NCI-H2081 treated with DMSO at 0.1 percent for 48 hours (cell line): ENCODE measurements at regions not wholly inside any gene's neighbourhood (a gene's known extent, or its start where the extent isn't known, plus 50 kb on each side); places are given as distances from the start of the nearest gene placed in this dataset.

Experiments used
- DNase-seq: peaks from one replicate; lab custom pipeline; 2025; lab: John Stamatoyannopoulos, UW

DNA sequence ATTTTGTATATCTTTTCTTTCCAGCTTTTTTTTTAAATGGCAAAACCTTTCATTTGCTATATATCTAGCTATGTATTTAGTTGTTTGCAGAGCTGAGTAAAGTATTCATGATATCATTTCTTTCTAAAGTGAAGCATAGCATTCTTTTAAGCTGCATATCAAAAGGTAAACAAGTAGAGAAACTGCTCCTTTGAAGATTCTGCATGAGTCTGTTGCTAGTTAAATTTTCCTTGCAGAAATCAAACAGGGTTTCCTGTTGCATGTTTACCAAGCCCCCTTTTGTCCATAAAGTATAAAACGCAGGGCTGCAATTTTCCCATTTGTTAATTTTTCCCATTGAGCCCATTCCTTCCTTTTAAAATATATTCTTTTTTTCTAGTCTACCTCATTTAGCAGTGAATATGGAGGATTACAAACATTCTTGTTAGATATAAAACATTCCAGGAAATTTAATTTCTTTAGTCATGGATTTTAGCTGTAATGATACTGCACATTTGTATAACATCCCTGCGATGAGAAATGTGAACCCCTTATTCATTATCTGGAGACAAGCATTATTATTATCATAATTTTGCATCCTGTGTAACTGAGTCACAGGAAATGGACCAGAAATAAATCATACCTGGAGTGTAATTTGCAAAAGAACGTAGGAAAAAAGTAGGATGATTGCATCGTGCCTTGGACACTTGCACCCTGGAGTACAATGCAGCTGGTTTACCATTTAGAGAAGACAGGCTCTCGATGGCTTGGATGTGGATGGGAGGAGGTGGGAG lies 110.9 kb upstream of the ARGLU1 start:
- DNase-seq: no peak

DNA sequence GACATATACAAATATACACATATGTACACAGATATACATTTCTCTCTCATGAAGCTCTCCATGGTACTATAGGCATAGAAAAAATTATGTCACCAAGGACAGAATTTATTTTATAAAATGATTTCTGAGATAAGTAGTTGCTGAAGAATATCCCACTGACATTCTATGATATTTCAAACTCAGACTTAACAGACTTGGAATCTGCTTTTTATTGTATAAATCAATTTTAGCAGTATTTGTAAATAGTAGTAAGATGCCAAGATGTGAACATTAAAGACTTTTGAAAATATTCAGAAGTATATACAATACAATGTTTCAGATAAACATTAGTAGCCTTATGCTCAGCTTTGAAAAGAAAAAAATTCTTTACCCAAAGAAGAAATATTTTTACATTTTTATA lies 107.4 kb upstream of the ARGLU1 start:
- DNase-seq: no peak

DNA sequence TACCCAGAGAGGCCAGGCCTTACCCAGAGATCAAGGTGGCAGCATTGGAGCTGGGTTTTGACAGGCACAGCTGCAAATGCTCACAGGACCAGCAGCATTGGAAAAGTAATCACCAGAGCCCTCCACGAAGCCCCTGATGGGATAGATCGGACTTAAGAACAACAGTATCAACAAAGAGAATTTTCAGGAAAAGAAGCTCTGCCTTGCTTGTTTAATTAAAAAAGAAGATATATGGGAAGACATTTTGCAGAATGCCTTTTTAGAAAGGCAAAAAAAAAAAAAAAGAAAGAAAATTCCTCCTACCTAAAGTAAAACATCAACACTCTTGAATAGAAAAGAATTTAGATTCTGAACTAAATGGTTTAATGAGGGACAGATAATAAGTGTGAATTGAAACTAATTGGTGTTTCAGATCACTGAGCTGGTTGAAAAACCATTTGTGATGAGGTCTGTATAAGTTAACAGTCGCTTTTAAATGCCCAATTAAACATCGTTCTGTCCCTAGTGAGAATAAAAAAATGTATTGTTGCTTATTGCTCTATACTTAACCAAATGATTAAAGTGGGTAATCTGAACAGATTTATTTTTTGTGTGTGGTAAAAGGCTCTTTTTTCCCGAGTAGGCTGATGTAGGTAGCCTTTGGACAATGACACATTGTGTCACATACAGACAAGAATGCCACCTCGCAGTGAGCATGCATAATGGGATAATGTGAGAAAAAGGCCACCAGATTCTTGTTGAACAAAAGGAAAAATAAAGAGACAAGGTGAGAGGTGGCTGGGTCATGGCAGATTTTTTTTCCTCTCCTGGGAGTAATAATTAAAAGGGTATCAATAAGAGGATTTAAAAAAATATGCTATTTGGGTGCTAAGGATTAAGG lies 93.0 kb upstream of the ARGLU1 start:
- DNase-seq: no peak

DNA sequence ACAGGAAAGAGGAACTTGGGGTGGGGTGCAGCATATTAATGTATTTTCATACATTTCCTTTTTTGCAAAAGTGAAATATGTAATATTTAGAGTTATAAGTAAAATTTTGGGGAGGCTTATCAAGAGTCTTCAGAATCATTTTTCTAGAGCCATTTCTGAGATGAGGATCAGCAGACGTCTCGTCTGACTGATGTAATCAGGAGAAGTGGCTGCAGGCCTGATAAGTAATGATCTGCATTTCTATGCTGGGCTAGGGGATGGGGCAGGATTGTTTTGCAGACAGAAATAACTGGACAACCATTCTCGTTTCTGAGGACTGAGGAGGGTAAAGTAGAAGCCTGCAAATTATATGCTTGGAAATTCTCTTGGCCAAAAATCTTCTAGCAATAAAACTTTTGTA lies 89.2 kb upstream of the ARGLU1 start:
- DNase-seq: no peak

DNA sequence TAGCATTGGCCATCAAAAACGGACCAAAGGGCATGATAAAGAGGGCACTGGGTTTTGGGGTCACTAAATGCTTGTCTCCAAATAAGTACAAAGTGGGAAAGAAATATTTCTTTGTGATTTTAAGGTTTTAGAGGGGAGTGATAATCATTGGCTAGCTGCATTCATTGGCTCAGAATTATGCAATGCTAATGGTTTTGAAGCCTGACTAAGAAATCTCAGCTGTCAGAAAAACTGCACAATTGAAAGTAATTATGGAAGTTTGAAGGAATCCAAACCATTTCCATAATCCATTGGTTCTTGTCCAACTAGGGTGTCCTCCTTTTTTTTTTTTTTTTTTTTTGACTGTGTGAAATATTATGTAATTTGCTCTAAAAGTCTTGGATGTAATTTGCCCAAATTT lies 88.2 kb upstream of the ARGLU1 start:
- no peak for DNase-seq

DNA sequence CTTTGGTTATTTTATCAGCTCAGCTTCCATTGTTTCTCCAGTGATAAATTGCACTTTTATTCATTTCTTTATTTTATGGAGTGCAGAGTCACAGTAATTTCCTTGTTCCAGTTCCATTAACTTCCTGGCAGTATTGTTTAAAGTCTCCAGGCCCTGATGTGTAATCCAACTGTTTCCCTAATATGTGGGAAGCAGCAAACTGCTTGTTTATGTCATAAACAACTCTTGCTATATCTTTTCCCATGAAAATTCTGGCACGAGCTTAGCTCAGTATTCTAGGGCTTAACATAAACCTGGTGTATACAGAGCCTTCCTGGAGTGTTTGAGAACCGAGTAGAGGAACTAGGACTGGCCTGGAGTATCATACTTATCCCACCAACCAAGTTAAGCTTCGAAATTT lies 83.5 kb upstream of the ARGLU1 start:
- no peak for DNase-seq

DNA sequence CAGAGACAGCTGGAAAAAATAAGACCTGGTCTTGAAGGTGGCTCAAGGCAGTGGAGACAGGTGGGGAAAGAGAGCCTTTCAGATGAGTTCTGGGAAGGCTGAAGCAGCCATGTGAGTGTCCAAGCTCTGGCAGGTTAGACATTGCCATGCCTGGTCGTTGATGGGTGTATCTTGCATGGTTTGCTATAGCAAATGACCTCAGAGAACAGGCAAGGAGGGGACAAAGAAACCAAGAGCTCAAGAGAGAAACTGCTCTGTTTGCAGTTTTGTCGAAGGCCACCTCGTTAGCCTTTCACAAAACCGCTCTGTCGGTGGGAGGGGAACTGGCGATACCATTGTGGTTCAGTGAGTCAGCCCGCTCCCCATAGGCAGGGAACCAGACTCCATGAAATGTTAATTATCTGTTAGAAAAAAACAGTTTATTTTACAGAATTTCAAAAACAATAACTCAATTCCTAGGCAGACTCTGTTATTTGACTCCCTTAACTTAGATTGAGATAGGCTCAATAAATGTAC lies 82.8 kb upstream of the ARGLU1 start:
- no peak for DNase-seq

DNA sequence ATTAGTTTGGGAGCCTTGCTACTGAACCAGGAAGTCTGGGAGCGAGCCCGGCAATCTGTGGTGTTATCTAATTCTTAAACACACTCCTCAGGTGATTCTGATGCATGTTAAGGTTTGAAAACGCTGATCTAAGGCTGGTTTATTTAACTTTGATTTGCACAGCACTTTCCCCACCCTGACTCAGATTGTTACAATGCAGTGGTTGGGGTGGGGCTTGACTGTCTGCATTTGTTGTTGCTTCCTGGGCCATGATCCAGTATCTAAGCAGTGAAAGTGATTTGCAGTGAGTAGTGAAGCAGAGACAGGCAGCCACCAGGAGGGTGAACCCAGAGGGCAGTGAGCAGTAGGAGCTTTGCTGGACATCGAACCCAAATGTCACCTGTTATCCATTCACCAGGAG lies 81.6 kb upstream of the ARGLU1 start:
- no peak for DNase-seq

DNA sequence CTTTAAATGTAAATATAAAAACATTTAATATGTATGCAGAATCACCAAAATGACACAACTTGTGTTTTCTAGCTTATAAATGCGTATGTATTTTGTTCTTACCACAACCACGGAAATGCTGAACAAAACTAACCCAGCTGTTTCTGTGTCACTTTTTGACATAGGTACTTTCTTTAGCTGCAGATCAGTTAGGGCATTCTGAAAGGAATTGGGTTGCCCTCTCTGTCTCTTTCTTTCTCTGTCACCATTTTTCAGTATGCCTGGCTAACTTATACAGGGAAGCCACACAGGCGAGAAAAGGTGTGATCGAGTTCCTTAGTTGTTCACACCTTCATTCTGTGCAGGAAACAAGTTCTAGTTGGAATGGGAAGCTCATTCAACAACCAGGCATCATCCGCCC lies 72.6 kb upstream of the ARGLU1 start:
- no peak for DNase-seq

DNA sequence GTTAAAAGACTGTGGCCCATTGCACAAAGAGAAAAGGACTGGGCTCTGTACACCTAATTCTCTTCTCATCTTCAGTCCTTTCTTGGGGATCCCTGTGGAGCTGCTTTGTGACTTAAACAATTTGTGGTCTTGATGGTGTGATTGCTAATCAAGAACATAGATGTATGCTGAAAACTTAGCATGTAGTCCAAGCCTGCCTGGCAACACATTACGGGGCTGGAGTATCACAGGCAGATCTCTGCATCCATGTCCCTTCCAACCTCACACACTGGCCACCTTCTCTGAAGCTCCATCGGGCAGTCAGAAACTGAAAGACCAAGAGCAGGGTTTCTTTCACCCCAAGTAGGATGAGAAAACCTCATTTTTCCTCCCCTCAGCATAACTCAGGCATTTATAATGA lies 69.6 kb upstream of the ARGLU1 start:
- DNase-seq: no peak

DNA sequence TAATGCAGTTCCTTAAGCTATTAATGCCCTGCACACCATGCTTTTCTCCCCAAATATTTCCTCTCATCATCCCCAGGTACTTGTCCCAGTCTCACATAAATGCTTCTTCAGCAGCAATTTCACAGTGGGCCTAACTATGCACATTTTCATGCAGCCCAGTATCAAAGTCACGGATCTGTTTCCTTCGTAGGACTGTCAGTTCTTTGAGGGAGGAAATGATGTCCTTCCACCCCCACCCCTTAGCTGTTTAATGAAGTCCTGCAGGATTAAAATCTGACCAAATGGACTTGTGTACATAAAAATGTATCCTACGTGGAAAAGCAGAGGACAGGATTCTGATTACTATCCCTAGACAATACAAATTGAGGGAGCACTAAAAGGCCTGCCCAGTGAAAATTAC lies 68.6 kb upstream of the ARGLU1 start:
- DNase-seq: no peak

DNA sequence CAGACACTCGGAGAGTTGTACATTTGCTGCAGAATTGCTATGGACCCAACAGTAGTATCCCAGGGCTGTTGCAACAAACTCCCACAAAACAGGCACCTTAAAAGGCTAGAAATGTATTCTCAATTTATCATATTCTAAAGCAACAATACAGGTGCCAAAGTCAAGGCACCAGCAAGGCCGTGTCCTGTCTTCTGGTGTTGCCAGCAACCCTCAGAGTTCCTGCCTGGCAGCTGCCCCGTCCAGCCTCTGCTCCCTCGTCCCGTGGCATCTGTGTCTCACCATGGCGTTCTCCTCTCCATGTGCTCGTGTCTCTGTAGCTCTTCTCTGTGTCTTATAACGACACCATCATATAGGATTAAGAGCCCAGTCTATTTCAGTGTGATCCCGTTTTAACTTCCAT lies 67.7 kb upstream of the ARGLU1 start:
- DNase-seq: no peak

DNA sequence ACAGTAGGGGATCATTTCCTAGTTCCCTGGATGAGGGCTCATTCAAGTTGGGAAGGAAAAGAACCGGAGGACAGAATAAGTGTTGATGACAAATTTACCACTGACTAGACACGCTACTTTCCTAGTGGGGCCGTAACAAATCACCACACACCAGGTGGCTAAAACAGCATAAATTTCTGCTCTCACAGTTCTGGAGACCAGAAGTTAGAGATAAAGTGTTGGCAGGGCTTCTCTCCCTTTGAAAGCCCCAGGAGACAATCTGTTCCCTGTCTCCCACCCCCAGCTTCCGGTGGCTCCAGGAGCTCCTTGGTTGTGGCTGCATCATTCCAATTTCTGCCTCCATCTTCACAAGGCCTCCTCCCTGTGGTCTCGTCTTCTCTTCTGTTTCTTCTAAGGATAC lies 65.4 kb upstream of the ARGLU1 start:
- no peak for DNase-seq

DNA sequence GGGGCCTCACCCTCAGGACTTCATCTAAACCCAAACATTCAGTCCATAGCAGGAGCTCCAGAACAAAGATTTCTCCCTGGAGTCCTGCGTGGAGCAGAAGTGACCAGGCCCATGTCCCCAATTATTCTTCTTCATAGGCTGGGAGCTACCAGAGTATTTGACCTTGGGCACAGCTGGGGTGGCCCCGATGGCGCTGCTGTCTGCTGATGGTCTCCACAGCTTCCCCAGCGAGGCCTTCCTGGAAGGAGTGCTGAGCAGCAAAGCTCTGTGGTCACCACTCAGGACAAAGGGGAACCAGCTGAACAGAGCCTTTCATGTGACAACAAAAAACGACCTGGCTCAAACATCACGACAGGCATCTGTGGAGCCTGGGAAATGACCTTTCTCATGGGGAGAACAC lies 62.7 kb upstream of the ARGLU1 start:
- DNase-seq: no peak

DNA sequence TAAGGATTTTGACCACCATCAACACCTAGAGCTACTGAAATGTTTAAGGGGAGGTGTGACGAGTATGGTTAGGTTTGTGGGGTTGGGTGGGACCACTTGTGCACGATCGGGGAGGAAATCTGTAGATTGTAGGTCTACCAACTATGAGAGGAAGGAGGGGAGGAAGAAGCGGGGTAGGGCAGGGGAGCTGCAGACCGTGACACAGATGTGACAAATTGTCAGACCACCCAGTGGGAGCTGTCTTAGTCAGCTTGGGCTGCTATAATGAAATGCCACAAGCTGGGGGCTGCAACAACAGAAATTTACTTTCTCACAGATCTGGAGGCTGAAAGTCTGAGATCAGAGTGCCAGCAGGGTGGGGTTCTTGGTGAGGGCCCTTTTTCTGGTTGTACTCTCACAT lies 62.2 kb upstream of the ARGLU1 start:
- DNase-seq: no peak

DNA sequence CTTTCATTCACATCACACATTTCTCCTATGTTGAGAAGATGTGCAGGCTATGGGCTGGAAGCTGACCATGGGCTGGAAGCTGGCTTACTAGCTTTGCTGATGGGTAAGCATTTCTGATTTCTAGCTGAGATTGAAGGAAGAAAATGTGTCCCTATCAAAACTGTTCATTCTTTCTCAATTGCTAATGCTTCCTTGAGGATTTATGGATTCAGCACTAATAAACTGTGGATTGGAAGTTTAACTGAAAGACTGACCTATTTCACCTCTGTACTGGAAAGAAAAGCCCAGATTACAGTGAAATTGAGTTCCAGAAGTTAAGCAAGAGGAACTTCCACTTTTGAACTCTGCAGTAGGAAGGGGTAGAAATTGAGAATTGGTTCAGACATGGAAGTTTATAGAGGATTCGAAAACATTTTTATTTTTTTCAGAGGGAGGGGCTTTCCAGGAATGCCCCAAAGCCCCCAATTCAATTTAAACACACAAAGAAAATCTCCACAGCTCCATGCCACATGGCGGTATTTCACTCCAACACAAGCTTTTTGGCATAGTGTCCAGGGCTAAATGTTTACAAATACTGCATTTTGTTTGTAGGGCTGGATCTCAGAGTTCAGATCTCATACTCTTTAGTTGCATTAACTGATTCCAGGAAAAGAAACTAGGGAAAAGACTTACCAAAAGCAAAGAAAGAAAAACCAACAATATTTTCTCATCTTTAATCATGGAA lies 61.2 kb upstream of the ARGLU1 start:
- DNase-seq: no peak

DNA sequence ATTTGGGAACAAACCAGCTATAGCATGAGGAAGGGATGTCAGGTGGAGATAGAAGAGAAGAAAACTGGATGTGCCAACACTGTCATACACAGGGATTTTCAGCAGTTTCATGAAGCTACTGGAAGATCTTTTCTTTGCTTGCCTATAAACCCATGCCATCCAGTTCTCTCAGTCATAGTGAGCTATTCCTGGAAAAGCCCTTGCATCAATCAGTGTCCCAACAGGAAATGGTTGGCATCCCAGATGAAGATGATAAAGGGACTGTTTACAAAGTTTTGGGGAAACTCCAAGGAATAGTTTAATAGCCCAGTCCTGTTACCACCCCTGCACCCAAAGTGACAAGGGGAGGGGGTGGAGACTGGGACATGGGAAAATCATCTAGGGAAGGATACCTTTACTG lies 58.5 kb upstream of the ARGLU1 start:
- DNase-seq: no peak

DNA sequence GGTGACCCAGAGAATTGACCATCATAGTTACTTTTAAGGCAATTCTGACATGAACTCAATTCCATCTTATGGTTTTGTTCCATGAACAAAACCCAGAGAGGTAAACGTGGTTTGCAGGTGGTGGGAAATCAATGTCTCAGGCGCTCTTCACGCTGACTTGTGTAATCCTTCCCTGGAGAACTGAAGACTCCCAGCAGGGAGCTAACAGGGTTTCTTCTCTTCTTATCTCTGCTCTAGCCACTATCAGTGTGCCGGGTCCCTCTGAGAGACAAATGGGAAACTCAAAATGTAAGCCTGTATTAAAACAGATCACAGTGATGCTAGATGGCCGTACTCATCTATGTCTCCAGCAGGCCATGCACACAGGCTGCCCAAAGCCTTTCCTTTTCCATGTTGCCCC lies 57.6 kb upstream of the ARGLU1 start:
- no peak for DNase-seq

DNA sequence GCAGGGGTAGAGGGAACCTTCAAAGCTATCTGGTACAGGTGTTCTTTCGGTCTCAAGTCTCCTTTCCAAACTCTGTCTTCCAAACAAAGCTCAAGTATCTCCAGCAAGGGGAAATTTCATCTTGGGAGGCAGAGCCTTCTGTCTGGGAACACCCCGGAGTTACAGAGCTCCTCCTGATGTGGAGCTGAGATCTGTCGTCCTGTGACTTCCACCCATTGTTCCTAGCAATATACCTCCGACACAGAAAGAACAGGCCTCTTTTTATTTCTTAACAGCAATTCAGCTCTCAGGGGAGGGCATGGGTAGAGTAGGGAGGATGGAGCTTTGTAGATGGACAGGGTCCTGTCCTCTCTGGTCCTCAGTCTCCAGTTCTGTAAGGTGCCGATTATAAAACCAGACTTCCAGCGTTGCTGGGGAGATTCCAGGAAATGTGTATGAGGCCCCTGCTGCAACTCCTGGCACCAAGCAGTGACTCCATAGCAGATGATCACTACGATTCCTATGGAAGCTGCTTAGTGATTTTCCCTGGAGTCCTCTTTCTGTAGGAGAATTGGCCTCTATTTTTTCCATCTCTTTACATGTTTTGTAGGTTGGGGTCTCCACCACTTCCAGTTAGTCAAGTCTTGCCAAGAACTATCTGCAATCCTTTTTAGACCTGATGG lies 56.0 kb upstream of the ARGLU1 start:
- DNase-seq: no peak

DNA sequence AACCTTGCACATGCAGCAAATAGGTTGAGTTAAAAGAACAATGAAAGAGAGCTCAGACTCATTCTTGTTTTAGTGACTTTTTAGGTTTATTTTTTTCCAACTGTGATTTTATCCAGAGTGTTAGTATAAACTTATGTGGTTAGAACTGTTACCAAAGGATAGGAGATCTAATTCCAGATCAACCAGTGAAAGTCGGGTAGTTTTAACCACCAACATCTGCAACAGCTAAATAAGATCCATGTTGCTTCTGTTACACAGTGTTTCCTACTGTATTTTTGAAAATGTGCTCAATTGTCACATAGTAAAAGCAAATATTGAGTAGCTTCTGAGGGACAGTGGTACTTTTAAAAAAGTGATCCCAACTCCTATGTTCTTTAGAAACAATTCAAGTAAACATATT lies 53.9 kb upstream of the ARGLU1 start:
- DNase-seq: no peak

DNA sequence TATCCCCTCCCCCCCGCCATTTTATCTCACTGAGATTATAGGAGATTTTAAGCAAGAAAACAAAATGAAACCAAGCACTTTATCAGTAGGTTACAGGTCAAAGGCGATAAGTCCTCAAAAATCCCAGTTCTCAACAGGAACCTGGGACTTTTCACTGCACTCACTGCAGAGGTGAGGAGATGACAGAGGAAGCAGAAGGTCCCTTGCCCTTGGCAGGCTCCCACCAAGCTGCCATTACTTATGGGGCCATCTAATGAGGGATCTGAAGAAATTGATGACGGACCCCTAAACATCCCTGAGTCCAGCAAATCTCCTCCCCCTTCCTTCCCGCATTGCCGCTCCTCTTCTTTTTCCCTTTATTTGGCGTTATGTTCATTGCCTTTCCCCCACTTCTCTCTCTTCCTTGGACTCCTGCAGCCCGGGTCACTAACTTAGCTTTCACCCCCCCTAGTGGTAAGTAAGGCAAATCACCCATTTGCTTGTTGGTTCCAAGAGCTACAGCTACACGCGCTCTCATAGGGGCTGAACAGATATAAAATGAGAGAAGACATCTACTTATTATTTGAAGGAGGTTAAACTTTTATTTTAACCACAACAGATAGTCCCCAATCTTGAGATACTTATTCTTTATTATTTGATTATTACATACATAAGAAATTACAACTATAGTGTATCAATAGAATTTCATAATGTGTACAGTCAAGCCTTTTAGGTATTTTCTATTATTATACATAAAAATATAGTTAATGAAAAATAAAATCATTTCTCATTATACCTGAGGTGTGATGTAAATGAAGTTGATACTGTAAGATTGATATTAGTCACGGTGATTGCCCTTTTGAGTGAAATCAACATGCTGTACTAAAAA lies 52.0 kb upstream of the ARGLU1 start:
- DNase-seq: peak; percentile 3
